ENCODE measurements at regions not wholly inside any gene's neighbourhood (a gene's known extent, or its start where the extent isn't known, plus 50 kb on each side); places are given as distances from the start of the nearest gene placed in this dataset.

DNA sequence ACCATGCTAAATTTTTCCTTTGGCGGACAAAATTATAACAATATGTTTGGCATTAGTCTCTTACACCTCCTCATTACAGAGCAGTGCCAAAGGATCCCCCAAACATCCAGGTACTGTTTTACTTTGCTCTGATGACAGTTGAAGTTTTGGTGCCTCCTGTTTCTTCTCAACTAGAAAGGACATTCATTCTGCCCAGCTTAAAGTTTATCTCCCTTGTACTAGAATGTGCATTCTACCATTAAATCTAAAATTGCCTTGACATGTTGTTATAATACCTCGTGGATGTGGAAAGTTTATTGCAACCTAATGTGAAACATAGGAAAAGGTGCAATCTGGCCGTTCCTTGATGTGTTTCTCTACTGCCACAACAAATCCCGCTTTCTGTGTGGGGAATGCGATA lies 173.4 kb downstream of the KITLG start:
- H3K4me3 ChIP-seq (ENCODE audit: low read depth, low read length), result no peak overlapping the region
- no peak for DNase-seq (ENCODE audit: low read depth)

DNA sequence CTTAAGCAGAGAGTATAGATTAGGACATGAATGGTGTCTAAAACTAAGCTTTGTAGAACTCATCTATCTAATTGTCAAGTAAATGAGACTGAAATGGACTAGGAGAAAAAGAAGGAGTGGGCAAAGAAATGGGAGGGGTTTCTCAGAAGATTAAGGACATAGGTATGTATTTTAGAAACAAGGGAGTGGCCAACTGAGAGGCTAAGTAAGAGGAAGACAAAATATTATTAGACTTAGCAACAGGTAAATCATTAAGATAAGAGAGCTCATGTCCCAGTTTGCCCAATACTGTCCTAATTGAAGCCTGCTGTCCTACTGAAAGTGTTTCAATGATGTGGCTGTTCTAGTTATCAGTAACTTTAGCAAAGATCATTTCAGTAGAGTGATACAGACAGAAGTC lies 171.4 kb downstream of the KITLG start:
- no peak overlapping the region for H3K4me3 ChIP-seq (ENCODE audit: low read depth, low read length)
- DNase-seq (ENCODE audit: low read depth), result no peak

DNA sequence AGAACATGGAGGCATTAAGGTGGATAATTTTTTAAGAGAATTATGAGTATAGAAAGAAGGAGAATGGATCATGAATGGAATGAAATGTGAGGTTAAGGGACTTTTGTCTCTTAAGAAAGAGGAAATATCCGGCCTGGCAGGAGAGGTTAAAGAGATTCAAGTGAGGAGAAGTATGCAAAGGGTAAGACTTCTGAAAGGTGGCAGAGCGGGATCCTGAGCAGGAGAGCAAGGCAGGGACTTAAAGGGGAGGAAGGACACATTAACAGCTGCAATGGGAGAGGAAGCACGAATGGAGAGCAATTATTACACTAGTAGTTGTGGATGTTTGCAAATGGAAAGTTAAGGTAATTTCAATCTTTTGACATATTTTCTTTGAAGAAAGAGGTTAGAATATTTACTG lies 171.0 kb downstream of the KITLG start:
- DNase-seq (ENCODE audit: low read depth), result no peak
- no peak overlapping the region for H3K4me3 ChIP-seq (ENCODE audit: low read depth, low read length)

DNA sequence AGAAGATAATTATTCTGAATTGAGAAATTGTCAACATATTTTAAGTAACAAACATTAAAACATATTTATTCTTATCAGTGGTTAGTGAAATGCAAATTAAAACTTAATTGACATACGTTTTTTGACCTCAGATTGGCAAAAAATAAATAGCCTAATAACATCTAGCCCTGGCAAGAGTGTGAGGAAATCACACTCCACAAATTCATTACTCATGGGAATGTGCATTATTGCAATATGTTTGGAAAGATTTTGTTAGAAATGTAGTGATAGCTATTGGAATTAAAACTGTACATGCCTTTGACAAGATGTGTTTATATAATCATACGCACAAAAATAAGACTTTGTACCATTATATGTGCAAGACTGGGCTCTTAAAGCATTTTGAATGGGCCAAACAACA lies 168.6 kb downstream of the KITLG start:
- no peak for DNase-seq (ENCODE audit: low read depth)
- no peak overlapping the region for H3K4me3 ChIP-seq (ENCODE audit: low read depth, low read length)

DNA sequence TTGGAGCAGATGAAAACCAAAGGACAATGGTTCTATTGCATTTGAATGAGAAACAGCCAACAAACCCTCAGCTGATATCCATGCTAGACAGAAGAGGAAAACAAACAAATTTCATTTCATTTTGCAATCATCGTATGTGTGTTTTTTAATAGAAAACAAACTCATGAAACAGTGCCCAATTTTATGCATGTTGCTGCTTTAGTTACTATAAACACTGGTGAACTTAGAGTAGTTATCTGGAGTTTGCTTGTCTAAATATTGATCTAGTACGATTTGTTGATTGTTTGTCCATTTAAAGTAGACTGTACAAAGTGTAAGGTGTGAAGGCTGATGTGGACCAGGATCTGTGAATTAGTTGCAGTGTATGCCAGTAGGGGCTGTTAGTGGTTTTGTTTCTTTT lies 166.6 kb downstream of the KITLG start:
- no peak overlapping the region for H3K4me3 ChIP-seq (ENCODE audit: low read depth, low read length)
- DNase-seq (ENCODE audit: low read depth), result no peak

DNA sequence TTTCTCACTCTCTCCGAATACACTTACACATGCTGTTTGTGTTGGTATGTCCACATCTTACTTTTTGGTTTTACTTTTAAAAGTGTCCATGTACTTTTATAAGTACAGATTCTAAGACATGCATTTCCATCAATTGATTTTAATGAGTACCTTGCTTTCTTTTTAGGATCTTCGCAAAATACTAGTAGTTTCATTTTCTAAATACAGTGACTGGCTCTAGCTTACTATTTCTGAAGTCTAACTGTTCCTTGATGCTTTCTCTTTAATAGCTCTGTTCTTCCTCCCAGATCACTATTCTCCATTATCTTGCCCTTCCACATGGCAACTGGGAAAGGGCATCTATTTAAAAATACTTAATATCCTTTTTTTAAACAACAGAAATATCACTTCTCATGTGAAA lies 164.1 kb downstream of the KITLG start:
- H3K4me3 ChIP-seq (ENCODE audit: low read depth, low read length), result peak overlapping the region; percentile 58
- no peak for DNase-seq (ENCODE audit: low read depth)

DNA sequence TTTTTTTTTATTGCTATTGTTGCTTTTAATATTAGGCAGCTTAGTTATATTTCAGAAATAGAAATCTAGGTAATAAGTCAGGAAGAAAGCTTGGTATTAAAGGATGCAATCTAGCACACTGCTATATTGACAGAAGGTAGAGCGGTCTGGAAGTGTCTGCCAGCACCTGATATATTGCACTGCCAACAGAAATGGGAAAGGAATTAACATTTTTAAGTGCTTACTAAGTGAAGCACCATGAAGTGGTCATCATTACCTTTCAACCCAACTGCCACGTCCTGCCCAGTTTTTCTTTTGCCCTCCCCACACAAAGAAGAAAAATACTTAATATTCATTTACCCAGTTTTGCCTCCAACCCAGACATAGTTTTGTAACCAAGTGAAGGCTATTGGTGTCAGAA lies 163.5 kb downstream of the KITLG start:
- H3K4me3 ChIP-seq (ENCODE audit: low read depth, low read length), result peak overlapping the region; percentile 58
- no peak for DNase-seq (ENCODE audit: low read depth)

DNA sequence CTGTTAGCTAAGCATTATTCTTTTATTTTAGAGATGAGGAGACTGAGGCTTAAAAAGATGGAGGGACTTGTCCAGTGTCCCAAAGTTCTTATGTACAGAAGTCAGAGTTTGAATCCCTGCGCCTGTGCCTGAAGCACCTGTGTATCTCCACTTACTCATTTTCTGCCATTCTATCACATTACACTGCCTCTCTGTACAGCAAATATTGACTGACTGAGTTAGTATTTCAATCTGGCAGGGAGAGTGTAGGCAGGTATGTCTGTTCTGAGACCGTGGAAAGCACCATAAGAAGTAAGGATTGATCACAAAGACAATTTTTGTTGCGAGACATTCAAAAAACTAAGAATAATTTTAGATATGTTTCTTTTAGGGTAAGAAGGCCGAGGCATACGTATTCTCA lies 162.7 kb downstream of the KITLG start:
- DNase-seq (ENCODE audit: low read depth), result no peak
- peak overlapping the region; percentile 58 for H3K4me3 ChIP-seq (ENCODE audit: low read depth, low read length)

DNA sequence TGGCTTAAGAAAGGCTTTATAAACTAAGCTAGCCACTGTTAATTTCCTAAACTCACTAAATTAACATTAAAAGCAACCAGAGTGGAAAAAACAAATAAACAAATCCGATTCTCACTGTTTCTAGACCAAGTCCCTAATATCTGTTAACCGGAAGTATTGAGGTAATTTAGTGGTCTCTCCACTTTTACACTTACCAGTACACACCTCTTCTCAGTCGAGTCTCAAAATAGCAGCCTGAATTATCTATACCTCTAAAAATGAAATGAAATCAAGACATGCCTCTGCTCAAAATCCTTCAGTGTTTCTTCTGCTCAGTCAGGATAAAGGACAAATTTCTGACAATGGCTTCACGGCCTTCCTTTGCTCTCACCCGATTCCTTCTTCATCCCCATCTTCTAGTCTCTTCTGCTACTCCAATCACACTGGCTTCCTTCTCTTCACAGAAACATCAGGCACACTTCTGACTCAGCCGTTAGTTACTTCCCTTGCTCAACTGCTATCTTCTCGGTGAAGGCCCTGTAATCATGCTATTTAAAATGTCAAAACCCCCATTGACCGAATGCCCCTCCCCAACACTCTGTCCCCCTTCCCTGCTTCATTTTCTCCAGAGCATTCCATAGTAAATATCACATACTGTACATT lies 161.3 kb downstream of the KITLG start:
- H3K4me3 ChIP-seq (ENCODE audit: low read depth, low read length), result peak overlapping the region; percentile 58
- DNase-seq (ENCODE audit: low read depth), result peak; percentile 49

DNA sequence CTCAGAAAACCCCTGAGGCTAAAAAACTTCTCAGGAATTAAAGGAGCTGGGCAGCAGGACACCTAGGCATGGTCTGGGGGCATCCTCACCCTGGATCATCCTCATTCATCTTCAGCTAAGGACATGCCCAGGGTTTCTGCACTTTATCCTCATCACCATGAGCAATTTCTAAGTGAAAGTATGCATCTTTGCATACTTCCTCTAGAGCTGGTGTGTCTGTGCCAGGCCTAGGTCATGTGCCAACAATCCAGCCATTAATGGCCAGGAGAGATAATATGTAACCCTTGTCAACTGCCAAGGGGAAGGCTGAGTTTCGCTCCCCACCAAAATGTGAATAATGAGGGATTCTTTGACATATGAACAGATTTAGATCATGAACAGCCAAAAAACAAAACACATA lies 160.5 kb downstream of the KITLG start:
- no peak overlapping the region for H3K4me3 ChIP-seq (ENCODE audit: low read depth, low read length)
- no peak for DNase-seq (ENCODE audit: low read depth)

DNA sequence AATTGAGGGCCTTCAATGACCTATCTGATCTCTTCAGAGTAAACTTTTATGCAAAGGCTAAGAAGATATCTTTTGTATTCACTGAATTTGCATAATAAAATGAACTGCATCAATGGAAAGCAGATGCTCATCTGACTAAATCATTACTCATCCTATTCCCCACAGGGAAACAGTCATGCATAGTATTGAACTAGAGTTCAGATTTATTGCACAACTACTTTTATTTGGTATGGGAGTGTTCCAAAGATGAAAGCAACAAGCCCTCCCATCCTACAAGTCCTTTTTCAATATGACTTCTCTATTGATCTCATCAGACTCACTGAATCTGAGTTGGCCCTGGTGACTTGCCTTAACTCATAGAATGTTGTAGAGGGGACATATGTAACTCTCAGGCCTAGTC lies 159.8 kb downstream of the KITLG start:
- DNase-seq (ENCODE audit: low read depth), result peak; percentile 91
- no peak overlapping the region for H3K4me3 ChIP-seq (ENCODE audit: low read depth, low read length)

DNA sequence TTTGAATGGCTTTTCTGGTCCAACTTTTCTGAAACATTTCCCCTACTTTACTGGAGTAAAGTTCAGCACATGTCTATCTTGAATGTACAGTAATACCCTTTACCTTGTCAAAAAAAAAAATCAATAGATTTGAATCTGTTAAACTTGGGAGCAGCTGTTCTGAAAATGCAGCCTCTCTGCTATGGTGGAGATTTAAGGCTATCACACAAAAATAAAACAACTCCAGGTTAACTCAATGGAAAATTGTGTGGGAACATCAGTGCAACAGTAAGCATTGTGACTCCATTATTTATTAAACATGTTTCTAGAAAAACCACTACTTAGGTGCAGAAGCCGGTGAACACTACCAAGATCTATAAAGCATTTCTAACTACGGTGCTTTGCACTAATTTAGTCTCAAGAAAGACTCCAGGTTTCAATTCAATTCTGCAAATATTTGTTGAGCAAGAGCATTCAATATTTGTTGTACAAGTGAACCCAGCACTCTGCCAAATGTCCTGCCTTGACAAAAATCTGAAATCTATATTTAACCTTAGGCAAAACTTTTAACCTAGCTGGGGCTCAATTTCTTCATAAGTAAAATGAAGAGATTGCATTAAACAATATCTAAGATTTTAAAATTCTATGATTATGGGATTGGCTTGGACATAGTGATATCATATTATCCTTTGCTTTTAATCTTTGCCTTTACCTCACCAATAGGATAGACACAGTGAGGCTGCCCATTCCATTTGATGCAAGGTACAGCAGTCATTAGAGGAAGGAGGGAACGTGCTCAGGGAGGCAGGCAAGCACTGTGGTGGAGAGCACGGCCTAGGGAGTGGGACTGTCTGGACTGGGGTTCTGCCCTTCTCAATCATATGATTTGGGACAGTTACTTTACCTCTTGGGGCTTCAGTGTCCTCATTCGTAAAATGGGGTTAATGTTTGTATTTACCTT lies 155.2 kb downstream of the KITLG start:
- H3K4me3 ChIP-seq (ENCODE audit: low read depth, low read length), result no peak overlapping the region
- DNase-seq (ENCODE audit: low read depth), result no peak

DNA sequence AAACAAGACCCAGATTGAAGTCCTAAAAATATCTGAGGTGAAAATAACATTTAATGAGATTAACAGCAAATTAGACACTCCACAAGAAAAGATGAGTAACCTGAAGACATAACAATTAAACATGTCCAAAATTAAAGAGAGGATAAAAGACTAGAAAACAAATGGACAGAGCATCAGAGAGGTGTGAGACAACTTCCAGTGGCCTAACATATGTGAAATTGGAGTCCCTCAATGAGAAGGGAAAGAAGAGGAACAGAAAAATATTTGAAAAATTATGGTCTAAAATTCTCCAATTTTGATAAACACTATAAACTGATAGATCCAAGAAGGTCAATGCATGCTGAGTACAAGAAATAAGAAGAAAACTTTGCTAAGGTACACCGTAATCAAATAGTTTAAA lies 151.9 kb downstream of the KITLG start:
- no peak overlapping the region for H3K4me3 ChIP-seq (ENCODE audit: low read depth, low read length)
- DNase-seq (ENCODE audit: low read depth), result no peak

DNA sequence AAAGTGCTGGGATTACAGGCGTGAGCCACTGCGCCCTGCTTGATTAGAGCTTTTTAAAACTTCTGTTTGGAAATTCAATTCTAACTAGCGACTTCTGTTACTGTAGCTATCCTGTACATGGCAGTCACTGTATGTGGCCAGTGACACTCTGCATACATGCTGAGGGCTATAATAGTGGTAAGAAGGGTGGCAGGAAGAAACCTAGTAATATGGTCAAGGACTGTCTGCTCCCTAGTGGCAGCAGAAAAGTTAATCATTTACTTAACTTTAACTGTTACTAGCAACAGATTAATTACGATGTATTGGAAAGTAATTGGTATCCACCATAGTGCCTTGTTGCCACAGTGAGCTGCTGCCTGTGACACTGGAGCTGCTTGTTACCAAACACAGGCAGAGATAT lies 149.0 kb downstream of the KITLG start:
- DNase-seq (ENCODE audit: low read depth), result no peak
- no peak overlapping the region for H3K4me3 ChIP-seq (ENCODE audit: low read depth, low read length)

DNA sequence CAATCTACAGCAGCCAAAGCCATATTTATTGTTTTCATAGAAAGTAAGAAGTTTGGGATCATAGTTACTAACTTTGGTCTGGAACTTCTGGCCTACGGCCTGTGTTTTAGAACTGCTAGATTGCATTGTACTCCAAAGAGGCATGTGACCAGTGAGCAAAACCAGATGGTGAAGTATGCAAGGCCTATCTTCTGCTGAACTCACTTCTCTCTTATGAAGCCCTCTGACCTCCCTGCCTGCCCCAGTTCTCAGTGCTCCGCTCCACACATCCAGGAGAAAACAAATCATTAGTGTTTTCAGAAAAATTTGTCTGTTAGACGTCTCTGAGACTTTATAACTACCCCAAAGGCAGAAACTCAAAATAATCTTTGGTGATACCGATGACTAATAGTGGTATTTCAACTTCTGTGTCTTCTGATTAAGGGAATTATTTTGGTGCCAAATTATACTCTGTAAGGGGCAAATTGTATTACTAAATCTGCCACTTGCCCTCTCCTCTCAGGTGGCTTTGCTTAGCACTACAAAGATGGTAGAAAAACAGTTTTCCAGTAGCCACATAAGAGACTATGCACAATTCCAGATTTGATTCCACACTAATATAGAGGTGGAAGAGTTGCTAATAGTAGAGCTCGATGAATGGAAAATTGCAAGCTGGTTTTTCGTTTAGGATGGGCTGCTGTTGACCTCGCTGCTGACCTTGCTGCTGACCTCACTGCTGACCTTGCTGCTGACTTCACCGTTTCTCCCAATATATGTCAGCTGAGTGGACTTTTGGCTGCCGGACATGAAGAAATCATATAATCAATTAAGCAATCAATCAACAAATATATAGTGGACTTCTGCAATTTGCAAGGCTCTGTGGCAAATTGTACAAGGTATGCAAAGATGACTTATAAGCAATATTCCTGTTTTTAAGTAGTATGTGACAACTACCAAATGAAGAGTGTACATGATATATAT lies 147.5 kb downstream of the KITLG start:
- DNase-seq (ENCODE audit: low read depth), result no peak

DNA sequence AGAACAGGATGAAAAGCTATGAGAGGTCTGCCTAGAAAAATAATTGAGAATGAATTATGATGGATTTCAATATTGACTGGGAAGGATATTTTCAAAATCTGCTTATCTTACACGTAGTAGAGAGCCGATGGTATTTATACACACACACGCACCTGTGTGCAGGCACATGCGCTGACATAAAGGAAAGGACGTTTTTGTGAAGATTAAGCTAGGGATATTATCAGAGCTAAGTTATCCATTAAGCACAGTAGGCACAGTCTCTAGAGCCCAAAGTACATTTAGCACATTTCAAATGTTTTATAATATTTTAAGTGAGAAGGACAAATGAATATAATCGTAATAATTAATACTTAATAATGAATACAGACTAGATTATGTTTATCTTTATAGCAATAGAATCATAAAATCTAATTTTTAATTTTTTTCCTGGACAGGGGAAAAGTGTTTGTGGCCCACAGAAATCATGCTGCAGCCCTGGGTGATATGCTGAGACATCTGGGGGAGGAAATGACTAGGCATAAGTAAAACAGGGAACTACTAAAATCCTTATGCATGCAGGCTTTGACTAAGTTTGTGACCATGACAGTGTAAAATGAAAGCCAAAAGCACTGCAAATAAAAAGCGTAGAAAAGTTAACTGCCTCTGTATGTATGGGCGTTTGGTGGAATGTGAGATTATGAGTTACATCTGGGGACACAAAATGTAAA lies 146.1 kb downstream of the KITLG start:
- DNase-seq (ENCODE audit: low read depth), result no peak
- no peak overlapping the region for H3K4me3 ChIP-seq (ENCODE audit: low read depth, low read length)

More for the DNA sequence above, 147.5 kb downstream of the KITLG start:
- no peak overlapping the region for H3K4me3 ChIP-seq (ENCODE audit: low read depth, low read length)

DNA sequence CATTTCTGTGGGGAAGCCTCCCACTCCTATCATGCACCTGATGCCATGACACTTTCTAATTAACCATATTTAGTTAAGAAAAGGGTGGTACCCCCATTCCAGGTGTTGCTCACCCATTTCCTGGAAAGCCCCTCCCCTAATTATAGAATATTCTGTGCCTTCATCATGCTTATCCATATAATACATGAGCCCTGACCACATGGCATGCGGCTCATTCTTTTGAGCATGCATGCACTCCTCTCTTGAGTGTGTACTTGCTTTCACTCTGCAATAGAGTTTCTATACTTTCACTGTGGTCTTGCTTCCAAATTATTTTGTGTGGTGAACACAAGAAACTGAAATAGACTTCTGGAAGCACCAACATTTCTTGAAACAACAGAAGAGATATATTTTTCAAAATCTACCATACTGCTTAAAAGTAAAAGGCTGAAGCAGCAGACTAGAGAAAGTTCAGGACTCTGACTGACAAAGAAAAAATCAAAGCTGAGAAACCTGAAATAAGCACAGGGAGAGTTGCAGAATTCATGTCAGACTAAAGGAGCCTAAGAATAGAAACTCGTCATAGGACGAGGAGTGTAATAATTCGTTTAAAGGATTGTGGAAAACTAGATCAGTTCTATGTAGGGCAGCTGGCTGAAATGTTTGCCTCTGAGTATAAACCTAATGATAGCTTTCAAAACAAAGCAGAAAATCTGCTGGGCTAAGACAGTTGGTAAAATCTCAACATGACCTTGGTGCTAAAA lies 144.8 kb downstream of the KITLG start:
- H3K4me3 ChIP-seq (ENCODE audit: low read depth, low read length), result no peak overlapping the region
- no peak for DNase-seq (ENCODE audit: low read depth)

DNA sequence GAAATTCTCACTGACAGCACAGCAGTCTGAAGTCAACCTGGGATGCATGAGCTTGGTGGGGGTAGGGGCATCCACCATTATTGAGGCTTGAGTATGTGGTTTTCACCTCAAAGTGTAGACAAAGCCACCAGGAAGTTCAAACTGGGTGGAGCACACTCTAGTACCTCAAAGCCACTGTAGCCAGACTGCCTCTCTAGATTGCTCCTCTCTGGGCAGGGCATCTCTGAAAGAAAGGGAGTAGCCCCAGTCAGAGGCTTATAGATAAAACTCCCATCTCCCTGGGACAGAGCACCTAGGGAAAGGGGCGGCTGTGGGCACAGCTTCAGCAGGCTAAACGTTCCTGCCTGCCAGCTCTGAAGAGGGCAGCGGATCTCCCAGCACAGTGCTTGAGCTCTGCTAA lies 143.0 kb downstream of the KITLG start:
- H3K4me3 ChIP-seq (ENCODE audit: low read depth, low read length), result no peak overlapping the region
- no peak for DNase-seq (ENCODE audit: low read depth)
